ENCODE measurements at regions not wholly inside any gene's neighbourhood (a gene's known extent, or its start where the extent isn't known, plus 50 kb on each side); places are given as distances from the start of the nearest gene placed in this dataset.

DNA sequence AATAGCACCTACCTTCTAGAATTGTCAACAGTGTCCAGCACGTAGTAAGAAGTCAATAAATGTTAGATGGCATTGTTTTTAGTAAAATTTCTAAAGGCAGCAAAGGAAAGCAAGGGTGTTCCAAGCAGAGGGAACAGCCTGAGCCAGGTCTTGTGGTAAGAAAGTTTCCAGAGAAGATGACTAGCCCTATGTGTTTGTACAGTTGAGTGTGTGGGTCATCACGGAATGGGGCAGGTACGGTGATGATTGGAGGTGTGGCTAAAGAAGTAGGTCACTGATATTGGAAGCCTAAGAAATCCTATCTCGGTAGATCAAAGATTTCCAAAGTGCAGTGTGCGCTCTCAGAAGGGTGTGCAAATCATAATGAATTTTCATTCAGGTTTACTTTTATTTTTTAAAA is 94.2 kb upstream of the BCL6 start:
- TF ChIP-seq, protein P1, sequence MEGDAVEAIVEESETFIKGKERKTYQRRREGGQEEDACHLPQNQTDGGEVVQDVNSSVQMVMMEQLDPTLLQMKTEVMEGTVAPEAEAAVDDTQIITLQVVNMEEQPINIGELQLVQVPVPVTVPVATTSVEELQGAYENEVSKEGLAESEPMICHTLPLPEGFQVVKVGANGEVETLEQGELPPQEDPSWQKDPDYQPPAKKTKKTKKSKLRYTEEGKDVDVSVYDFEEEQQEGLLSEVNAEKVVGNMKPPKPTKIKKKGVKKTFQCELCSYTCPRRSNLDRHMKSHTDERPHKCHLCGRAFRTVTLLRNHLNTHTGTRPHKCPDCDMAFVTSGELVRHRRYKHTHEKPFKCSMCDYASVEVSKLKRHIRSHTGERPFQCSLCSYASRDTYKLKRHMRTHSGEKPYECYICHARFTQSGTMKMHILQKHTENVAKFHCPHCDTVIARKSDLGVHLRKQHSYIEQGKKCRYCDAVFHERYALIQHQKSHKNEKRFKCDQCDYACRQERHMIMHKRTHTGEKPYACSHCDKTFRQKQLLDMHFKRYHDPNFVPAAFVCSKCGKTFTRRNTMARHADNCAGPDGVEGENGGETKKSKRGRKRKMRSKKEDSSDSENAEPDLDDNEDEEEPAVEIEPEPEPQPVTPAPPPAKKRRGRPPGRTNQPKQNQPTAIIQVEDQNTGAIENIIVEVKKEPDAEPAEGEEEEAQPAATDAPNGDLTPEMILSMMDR (IDR thresholded peaks at IDR 0.05; ENCODE audit: low read depth, low read length, poor library complexity, severe bottlenecking), result no peak
- no peak for TF ChIP-seq EZH2phosphoT487 (IDR thresholded peaks at IDR 0.05; ENCODE audit: borderline replicate concordance, low read length)
